CD4-positive, alpha-beta T cell treated with Interleukin-15 for 4 hours (primary cell): ENCODE measurements at regions not wholly inside any gene's neighbourhood (a gene's known extent, or its start where the extent isn't known, plus 50 kb on each side); places are given as distances from the start of the nearest gene placed in this dataset.
A peak's percentile ranks its signal among the peaks of the same experiment; 100 is the strongest.

Source experiments
- DNase-seq: peaks from one replicate; pipeline ENCODE4 v3.0.0-alpha.2; 2020; ENCODE audit warnings: low spot score

DNA sequence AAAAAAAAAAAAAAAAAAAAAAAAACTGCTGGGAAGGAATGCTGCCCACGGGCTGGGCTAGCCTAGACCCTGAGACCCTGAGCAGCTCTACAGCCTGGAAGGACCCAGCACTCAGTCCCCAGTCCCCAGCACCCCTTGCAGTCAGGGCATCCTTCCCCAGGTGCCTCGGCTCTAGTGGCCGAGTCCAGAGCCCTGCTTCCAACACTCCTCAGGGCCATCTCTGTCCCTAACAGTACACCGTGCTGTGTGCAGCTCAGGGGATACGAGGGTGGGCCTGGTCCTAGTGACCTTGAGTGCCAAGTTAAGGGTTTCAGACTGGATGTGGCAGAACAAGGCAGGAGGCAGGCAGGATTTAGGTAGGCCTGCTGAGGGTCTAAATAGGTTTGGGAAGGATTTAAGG is 50.2 kb upstream of the LRP8 start:
- no peak for DNase-seq

DNA sequence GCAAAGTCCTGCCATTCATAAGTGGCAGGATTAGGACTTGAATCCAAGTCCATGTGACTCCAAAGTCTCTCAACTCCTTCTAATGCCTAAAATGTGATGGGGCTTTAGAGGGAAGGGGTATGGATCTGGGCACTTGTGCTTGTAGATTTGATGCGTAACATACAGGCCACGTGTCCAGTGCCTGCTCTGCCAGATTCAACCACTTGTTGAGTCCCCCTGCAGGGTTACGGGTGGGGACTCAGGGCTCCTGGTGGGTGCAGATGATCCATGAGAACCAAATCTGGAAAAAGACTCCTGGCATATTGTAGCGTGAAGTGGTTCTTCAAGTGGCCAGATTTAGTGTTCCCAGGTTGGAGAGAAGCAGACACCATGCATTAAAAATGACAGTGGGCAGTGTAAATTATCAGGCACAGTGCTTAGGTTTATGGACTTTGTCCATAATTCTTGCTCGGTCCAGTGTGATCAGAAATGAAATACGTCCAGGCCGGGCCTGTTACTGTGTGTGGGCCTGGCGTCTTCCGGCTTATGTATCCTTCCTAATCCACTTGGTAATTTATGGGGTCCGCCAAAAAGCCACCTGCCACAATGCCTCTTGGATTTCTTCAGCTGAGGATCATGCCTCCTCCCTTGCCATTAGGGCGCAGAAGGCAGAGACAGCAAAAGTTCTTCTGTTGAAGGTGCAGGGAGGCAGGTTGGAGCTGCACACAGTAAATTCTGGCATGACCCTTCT is 51.2 kb upstream of the LRP8 start:
- no peak for DNase-seq

DNA sequence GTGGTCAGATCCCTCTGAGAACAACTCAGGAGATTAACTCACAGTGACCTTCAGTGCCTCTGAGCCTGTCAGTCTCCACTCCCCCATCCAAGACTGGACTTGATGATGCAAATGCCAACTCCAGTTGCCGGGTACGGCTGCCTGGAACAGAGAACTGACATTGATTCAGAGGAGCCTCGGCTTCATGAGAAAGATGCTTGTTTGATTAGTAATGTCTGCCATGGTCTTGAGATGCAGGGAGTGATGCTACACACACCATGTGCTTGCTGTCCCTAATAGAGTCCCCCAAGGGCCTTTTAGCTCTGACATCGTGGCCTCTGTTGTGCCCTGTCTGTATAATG is 51.8 kb upstream of the LRP8 start:
- no peak for DNase-seq

DNA sequence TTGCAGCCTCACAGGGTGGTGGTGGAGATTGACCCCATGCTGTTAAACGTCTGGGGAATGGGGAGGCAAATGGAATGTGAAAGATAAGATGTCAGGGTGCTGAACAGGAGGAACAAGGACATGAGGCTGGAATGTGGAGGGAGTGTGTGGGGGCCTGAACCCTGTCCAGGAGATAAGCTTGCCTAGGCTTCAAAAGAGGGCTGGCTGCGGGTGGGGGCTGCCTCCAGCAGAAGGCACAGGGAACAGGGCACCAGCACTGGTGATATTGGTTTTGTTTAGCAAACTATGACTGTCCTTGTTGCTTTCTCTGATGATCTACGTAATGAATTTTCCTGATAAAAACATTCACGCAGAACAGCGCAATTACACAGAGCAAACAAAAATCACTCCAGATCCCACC is 52.4 kb upstream of the LRP8 start:
- DNase-seq, result no peak

DNA sequence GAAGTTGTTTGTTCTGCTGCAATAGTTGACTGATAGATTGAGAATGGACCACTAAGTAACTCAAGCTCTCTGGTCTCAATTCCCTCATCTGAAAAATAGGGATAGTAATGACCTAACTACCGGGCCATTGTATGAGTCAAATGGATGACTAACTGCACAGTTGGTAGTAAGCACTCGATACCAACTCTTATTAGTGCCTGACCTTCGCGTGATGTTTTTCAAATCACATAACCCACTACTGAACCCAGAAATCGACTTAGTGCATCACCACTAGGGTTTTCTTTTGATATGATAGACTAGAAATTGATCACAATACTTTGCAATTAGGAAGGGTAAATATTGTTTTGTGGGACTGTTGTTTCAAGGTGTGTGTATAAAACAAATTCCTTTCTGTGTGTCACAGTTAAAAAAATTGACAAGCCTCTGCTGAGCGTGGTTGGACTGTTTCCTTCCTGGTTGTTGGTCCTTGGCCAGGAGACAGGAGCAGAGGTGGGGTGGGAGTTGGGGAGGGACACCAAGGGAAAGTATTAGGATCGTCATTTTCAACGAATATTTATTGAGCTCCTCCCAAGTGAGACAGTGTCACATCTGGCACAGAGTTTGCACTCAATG is 54.0 kb upstream of the LRP8 start:
- no peak for DNase-seq

DNA sequence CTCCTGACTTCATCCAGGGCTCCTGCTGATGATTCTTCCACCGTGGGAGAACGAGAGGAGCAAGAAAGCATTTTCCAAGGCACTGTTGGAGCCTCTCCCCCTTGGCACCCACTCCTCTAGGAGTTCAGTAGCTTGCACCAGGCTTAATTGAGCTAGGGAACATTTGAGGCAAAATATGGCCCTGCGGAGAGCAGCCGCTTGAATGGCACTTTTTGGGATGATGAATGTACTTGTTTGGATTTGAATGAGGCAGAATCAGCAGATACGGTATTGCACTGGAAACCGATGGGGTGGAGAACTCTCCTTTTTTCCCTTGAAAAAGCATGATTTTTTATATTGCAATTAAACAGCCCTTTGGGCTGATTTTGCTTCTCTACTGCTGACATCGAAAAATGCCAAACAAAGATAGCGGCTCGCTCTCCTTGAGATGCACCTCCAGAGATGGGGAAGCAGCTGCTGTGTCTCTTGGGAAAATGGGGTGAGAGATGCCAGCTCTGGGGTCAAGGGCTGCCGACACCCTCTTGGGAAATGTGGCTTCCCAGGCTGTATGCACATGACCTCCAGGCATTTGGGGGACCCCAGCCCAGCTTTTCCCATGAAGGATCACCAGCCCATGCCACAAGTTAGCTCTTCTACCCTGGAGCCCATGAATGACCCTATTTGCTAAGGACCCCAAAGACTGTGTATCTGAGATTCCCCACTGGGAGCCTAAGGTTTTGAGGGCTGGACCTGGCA is 55.4 kb upstream of the LRP8 start:
- no peak for DNase-seq

DNA sequence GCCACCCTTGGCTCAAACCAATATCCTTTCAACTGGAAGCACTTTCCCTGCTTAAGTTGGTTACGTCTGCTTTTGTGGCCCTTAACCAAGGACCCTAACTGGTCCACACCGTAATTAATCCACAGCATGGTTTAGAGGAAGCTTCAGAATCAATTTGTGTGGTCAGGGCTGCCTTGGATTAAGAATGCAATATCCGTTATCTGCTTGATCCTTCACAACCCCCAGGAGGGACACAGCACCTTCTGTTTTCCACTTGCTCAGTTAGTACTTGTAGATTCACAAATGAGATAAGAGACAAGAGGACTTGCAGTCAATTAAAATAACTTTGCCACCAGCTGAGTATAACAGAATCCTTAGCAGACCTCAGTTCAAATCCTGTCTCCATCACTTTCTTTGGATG is 56.9 kb upstream of the LRP8 start:
- no peak for DNase-seq

DNA sequence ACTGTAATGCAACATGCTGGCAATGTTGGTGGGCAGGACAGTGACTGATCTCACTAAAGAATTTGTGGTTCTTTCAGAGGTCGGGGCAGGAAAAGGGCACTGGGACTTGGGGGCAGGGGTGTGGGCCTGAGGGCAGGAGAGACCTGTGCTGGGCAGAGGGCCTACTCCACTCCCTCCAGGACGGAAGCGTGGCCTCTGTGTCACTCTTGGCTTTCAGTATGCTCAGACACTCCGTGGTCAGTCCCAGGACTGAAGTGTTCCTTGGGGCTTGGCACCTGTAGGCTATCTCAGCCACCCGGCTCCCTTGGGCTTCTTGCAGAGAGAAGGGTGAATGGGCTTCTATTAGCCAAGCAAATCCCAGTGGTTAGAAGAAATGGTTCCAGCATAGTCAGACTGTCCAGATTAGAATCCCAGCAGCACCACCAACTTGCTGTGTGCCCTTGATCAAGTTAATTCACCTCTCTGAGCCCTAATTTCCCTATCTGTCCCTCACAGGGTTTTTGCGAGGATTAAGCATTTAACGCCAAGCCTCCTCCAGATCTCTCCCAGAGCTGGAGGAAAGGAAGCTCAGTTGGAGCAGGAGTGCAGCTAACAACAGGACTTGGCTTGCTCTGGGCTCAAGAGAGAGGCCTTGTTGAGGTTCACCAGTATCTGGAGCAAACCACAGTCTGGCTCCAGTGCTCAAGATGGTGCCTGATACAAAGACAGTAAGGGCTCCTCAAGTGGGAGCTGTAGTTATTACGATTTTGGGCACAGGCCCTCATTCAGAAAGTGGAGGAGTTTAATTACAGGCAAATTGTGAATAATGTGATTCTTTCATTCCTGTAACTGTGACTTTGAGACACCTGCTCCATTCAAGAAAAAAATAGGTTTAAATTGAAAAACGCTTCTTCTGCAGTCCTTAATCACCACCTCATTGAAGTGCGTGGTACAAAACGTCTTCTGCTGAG is 57.7 kb upstream of the LRP8 start:
- DNase-seq, result no peak

DNA sequence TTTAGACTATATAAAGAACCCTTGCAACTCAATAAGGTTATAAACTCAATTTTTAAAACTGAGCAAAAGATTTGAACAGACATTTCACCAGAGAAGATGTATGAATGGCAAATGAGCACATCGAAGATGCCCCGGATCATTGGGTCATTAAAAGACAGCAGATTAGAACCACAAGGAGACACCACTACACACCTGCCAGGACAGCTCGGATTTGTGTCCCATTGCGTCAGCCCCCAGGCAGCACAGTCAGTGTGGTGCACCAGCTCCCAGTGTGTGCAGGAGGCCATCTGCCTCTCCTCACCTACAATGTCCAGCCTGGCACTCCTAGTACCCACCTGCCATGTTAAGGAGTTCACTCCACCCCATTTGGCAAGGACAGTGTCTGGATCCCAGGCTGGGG is 61.1 kb upstream of the LRP8 start:
- no peak for DNase-seq

DNA sequence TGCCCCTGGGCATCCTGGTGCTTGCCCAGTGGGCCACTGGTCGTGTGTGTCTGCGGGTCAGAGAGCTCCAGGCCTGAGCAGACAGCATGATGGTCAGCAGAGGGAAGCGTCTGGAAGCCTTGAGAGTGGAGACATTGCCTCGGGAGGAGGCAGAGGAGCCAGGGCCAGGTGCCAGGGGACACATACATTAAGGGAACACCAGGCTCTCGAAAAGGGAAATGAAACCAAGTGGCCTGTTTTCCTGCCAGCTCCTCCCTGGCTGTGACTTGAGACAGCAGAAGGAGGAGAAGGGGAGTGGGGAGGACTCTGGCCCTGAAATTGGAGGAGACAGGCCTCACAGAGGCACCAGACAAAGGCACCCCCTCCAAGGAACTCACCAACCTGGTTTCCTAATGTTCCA is 62.4 kb upstream of the LRP8 start:
- no peak for DNase-seq

DNA sequence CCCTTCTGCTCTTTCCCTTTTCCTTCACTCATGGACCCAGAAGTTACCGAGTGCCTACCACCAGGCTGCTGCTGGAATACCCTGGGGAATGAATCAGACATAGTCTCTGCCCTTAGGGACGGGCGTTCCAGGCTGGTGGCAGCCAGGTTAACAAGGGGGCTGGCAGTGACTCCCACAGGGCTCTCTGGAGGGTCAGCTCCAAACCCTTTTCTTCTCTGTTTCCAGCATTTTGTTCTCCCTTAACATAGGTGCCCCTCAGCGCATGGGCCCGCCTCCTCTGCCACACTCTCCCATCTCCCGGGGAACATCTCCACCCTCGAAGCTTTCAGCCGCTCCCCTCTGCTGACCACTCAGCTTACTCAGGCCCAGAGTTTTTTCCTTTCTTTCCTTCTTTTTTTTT is 62.9 kb upstream of the LRP8 start:
- DNase-seq, result no peak

DNA sequence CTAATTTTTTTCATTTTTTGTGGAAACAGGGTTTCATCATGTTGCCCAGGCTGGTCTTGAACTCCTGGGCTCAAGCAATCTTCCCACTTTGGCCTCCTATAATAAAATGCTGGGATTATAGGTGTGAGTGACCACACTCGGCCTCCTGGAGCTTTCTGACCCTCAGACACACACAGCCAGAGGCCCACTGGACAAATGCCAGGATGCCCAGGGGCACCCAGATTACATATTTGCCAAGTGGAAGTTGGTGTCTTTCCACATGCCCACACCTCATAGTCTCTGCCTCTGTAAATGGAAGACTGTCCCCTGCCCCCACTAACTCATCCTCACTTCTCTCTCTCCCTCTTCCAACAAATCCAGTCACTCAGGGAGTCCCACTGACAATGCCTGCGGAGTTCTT is 63.4 kb upstream of the LRP8 start:
- DNase-seq, result no peak

DNA sequence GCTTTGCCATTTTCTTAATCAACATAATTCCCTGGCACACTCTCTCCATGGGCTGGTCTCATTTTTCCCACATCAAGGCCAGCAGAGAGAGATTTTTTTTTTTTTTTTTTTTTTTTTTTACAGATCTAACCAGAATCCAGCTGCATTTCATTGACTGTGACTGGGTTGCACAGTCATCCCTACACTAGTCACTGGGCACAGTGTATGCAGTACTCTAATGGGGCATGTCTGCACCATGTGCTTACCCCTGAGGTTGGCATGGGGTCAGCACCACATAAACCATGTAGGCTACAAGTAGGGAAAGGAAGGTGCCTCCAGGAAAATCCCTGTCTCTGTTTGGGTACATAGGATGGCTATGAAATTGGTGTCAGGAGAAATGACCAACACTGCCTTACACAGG is 64.1 kb upstream of the LRP8 start:
- DNase-seq, result no peak

DNA sequence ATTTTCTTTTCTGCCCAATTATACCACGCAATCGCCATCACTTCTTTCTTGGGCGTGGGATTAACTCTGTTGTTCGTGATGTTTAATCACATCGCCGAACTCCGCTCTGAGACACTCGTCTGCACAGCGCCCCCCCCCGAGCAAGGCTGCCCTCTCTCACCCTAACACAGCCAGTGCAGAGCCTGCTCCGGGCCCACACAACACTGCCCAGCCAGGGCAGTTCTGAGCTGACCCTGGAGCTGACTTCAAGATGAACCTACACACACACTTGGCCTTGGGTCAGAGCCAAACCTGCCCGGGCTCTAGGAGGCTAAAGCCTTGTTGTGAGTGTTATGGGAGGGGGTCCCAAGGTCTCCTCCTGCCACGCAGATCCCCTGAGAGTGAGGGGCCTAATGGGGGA is 64.6 kb upstream of the LRP8 start:
- DNase-seq, result no peak

DNA sequence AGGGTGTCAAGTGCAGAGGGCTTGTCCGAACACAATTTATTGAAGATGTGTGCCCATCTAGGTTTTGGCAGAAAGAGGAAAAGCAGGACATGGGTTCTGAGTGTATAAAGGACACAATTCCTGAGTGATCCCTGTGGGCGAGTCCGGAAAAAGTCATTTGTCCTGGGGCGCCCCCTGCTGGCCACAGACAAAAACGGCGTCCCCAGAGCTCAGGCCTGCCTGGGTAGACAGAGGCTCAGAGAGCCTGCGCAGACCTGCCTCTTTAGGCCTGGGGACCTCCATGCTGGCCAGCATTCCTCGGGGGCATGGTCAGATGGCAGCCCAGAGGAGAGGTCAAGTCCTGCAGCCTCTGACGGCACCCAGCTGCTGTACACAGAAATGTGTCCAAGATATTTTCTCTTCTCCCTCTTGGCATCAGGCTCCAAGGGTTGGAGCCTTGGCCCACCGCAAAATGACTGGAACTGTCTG is 65.5 kb upstream of the LRP8 start:
- DNase-seq, result peak; percentile 71

DNA sequence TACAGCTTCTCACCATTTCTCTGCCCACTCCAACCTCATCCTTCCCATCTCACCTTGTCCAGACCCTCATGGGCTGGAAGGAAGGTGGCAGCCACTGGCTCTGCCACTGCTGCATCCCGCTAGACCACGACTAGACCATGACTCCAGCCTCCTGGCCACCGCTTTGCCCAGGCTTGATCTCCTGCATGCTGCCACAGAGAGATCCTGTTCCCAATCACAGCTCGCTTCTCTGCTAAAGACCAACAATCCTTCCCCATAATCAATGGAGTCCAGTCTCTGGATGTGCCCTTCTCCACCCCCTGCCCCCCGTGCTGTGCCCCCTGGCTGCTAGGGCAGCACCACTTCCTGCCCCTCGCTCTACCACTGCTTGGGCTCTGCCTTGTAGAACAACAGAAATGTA is 64.9 kb upstream of the DMRTB1 start:
- no peak for DNase-seq

DNA sequence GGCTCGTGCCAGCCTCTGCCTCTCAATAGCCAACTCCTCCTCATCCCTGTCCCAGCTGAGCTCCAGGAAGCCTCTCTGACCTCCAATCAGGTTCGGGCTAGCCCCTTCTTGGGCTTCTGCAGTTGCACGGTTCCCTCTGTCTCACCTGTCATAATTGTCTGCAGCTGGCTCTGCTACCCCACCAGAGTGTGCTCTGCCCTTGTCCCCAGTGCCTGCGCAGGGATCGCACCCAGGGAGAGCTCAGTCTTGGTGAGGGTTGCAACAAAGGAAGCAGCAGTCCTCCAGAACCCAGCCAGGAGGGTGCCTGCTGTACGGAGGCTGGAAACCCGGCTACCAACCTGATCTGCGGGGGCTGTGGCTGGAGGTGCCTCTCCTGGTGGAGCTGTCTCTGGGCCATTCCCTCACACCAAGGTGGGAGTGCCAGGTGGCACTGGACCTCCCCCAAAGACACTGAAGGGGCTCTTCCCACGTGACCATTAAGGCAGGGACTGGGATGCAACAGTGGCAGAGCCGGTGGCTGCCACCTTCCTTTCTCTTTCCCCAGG is 63.5 kb upstream of the DMRTB1 start:
- no peak for DNase-seq

DNA sequence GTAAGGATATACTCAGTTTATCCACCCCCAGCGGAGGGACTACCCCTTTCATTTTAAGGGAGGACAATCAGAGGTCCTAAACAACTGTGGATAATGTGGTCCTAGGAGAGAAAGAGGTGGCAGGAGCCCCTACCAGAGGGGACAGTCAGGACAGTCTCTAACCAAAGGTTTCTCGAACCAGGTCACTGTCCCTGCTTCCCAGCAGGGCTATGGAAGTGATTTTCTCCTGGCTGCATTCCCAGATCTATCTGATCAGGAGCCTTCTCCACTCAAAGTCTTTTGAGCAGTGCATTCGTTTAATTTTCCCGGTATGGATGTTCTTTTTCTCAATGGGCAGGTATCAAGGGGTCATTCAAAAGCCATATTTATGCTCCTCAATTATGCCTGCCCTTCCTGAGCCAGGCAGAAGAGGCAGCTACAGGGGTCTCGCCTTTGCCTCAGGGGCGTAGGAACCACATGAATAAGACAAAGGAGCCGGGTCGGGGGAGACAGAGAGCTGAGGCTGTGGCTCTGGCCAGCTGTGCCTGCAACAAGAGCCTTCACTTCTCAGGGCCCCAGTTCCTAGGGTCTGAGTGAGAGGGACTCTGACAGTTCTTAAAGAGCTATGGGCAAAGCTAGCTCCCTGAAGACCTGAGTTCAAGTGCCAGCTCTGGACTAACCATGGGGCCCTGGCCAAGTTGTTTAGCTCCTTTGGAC is 62.5 kb upstream of the DMRTB1 start:
- DNase-seq, result no peak

DNA sequence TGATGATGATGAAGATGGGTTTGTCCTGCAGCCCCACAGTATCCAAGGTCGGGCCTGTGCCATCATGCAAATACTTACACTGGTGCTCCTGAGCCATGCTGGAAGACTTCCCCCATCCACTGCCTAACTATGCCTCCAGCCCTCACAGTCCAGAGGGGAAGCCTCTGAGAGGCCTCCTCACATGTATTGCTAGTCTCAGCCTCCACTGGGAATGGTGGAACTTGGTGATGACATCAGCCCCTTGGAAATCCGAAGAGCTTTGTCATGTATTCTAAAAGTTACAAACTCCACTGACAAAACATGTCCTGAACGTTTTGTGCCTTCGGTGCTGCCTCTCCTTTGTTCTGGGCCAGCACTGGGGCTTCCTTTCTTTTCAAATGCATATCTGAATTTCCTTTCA is 61.1 kb upstream of the DMRTB1 start:
- no peak for DNase-seq

DNA sequence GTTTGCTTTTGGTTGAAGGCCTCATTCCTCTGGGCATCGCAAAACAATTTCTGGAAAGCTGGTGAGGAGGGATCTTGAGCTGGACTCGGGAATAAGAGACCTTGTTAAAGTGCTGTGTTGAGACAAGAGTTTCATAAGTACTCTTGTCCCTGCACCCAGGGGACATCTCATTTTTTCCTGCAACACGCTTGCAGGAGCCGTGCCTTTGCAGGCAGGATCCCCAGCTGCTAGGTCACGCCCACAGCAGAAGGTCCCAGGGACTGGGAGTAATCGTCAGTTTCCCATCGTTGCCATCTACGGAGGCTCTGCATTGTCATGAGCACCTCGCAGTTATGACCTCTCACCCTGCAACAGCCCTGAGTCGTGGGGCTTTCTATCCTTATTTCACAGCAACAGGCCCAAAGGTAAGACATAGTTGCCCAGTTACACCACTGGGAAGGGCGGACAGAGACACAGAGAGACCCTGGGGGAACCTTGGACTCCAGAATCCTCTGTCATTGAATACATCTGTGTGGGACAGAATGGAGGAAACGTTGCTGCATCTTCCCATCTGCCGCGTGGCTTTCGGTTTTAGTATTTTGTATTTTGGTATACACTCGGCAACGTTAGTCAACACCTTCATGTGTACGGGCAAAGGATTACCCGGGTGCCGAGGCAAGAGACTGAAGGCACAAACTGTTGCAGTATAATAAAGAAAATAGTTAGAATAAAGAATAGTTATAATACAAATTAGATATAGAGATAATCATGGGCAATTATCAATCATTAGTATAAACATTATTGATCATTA is 60.4 kb upstream of the DMRTB1 start:
- DNase-seq, result no peak
